AG04449 (cell line): ENCODE measurements at regions not wholly inside any gene's neighbourhood (a gene's known extent, or its start where the extent isn't known, plus 50 kb on each side); places are given as distances from the start of the nearest gene placed in this dataset.

Source experiments
- CTCF ChIA-PET: fragments of 350-600 bp; formaldehyde crosslinking; extraction: SDS; loops from one replicate; lab custom pipeline; 2021; ENCODE audit warnings: antibody characterized with exemption; lab: Yijun Ruan, JAX
- POLR2A ChIA-PET: fragments of 400-600, 350-600 bp; formaldehyde crosslinking; extraction: SDS; loops from one replicate; lab custom pipeline; 2020; ENCODE audit warnings: antibody characterized with exemption, inconsistent platforms; lab: Yijun Ruan, JAX
- DNase-seq: peaks from one replicate; pipeline ENCODE4 v3.0.0-alpha.2; 2010; ENCODE audit warnings: low read depth, low spot score
- H3K4me3 ChIP-seq: 2 replicates; pipeline ENCODE4 v1.5.1; 2011; ENCODE audit warnings: low read depth, mild to moderate bottlenecking, control low read depth, low read length
- CTCF ChIP-seq: IDR thresholded peaks from one replicate; pipeline ENCODE4 v1.5.1; 2011; ENCODE audit warnings: mild to moderate bottlenecking, moderate library complexity, low read length, control low read depth, inconsistent platforms; ENCODE audit not compliant: insufficient read depth; ENCODE audit errors: missing control alignments

DNA sequence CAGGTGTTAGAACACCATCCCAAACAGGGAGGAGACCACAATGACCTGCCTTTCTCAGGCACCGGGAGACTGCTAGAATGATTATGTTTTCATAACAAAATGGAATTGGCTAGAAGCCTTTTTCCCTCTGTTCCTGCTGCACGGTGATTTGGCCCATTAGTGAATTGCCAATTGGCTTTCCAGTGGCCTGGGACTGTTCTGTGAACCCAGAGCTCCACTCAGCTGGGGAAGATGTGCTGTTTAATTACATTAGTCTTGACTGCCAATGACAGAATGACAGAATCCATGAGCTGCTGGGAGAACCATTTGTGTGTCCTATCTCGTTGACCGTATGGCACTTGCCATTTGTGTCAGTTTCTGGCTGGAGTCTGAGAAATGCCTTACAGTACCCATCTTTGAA, 242.9 kb downstream of the CDH11 start:
- TF ChIP-seq CTCF: no peak
- CTCF ChIA-PET: no interaction called here
- POLR2A ChIA-PET: no interaction called here
- no peak overlapping the region for H3K4me3 ChIP-seq
- no peak for DNase-seq

DNA sequence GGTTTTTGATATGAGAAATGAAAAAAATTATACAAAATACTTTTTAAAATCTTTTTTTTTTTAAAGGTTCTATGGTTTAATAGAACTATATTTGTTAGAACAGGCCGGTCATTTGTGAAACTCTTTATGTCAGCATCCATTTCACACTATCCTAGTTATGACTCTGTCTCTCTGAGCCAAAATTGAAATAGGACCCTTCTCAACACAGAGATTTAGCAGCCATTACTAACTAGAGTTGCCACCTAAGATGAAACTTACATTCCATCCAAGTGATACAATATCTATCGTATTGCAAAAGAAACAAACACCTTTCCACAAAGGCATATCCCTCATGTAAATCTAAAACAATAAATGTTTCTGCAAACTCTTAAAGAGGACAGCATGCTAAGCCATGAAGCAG, 249.8 kb downstream of the CDH11 start:
- H3K4me3 ChIP-seq: no peak overlapping the region
- ChIA-PET POLR2A (no interaction called here), CTCF (interaction anchor here (1.7 kb wide), 1 partner anchor 12 kb away, joined by 4 read pairs; no protein-coding TSS in a partner anchor)
- no peak for TF ChIP-seq CTCF
- no peak for DNase-seq

GRCh38 chr16:64870859-64871258, 251.0 kb downstream of the CDH11 start:
- no peak for DNase-seq
- TF ChIP-seq CTCF: no peak
- ChIA-PET POLR2A (no interaction called here), CTCF (no interaction called here)
- no peak overlapping the region for H3K4me3 ChIP-seq

- no peak for TF ChIP-seq CTCF
- ChIA-PET CTCF (no interaction called here), POLR2A (no interaction called here)
- no peak for DNase-seq
- H3K4me3 ChIP-seq: no peak overlapping the region
Measured at GRCh38 chr16:64869781-64870180, 252.1 kb downstream of the CDH11 start.

GRCh38 chr16:64866021-64866420, 255.8 kb downstream of the CDH11 start:
- ChIA-PET POLR2A (no interaction called here), CTCF (no interaction called here)
- TF ChIP-seq CTCF: no peak
- H3K4me3 ChIP-seq: no peak overlapping the region
- no peak for DNase-seq

- ChIA-PET CTCF (no interaction called here), POLR2A (interaction anchor here (0.8 to 1.7 kb wide), 7 partner anchors 45 to 325 kb away, joined by 3 to 11 read pairs (median 4); partner anchors contain the start of gene CDH11)
- DNase-seq: no peak
- no peak overlapping the region for H3K4me3 ChIP-seq
- TF ChIP-seq CTCF: no peak
Measured at GRCh38 chr16:64865069-64865696, 256.7 kb downstream of the CDH11 start.
